ENCODE measurements at regions not wholly inside any gene's neighbourhood (a gene's known extent, or its start where the extent isn't known, plus 50 kb on each side); places are given as distances from the start of the nearest gene placed in this dataset.

DNA sequence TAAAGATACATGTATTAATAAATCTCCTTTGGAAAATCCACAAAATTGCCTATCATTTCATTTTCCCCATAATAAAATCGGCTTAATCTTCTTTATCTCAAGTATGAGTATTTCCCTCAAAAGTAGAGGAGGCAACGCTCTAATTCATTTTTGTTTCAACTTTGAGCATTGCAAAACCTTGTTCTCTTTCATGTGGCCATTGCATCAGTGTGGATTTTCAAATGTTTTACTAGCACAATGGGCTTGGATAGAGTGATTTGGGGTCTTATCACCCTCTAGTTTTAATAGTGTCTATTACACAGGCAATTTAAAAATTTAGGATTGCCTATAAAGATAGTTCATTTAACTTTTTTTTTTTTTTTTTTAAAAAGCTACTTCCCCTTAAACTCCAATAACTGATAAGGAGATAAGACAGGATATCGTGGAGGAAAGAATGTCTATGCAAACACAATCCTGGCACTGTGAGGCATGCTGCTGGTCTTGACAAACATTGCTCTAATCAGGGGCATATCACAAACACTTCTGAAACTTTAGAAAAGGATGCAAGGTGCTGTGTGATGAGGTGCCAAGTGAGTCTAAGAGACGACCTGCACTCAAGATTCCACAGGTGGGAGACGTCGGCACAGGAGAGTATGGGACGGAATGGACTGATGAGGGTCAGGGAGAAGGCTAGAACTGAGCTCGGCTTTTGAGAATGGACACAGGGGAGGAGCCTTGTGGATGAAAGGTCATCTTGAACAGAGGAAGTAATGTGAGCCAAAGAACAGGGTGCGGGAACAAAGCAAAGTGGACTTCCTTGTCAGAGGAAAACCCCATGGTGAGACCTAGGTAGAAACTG lies 199.7 kb downstream of the IRS2 start:
- Histone ChIP-seq H2BK15ac (ENCODE audit: low read depth, low read length) (no peak overlapping the region), H3K4me2 (ENCODE audit: insufficient read depth, insufficient read length, low read length) (no peak overlapping the region), H3K23ac (ENCODE audit: insufficient read length, low read depth, low read length) (no peak overlapping the region), H4K91ac (ENCODE audit: insufficient read length, low read depth, low read length) (no peak overlapping the region), H3T11ph (ENCODE audit: low read length) (no peak overlapping the region), H2BK120ac (ENCODE audit: low read depth, low read length, poor library complexity, severe bottlenecking) (no peak overlapping the region), H3K14ac (ENCODE audit: insufficient read depth, low read length) (no peak overlapping the region), H2BK20ac (ENCODE audit: low read depth, low read length, poor library complexity, severe bottlenecking) (no peak overlapping the region), H3K79me1 (ENCODE audit: insufficient read depth, low read depth, low read length, poor library complexity, severe bottlenecking) (no peaks in the 10 kb centered on the region), H4K8ac (replicated peaks; ENCODE audit: insufficient read length, low read depth, low read length) (no peak overlapping the region), H3K27me3 (ENCODE audit: insufficient read depth, low read length) (no peaks in the 10 kb centered on the region), H3K56ac (ENCODE audit: insufficient read length, low read depth, low read length) (no peak overlapping the region), H2AFZ (ENCODE audit: low read length) (no peak overlapping the region), H3K9ac (ENCODE audit: extremely low read depth, insufficient read length, low read length) (no peak overlapping the region), H3K9me3 (ENCODE audit: control insufficient read depth, low read depth, low read length) (no peaks in the 10 kb centered on the region), H3K79me2 (ENCODE audit: insufficient read depth, low read length) (no peaks in the 10 kb centered on the region), H2BK12ac (ENCODE audit: insufficient read length, low read depth, low read length) (no peak overlapping the region), H3K4ac (ENCODE audit: low read depth, low read length) (no peak overlapping the region), H4K5ac (ENCODE audit: insufficient read length, low read depth, low read length) (no peak overlapping the region), H3K18ac (ENCODE audit: insufficient read length, low read depth, low read length) (no peak overlapping the region), H3K23me2 (ENCODE audit: insufficient read length, low read depth, low read length, poor library complexity, severe bottlenecking) (no peaks in the 10 kb centered on the region), H2BK5ac (ENCODE audit: insufficient read length, low read length) (no peak overlapping the region), H3K4me1 (ENCODE audit: insufficient read depth, low read length) (no peaks in the 10 kb centered on the region; the same call in 1 of the 2 replicates), H3K27ac (ENCODE audit: insufficient read length, low read depth, low read length) (no peak overlapping the region), H2AK5ac (ENCODE audit: insufficient read length, low read length) (no peak overlapping the region), H4K20me1 (ENCODE audit: control insufficient read depth, insufficient read depth, insufficient read length) (no peaks in the 10 kb centered on the region)
- peaks cover 1% of the 10 kb centered on the region; the same call in 1 of the 2 replicates for H3K27me3 Mint-ChIP-seq (ENCODE audit: low read depth)
- no CpG with 5 or more reads among the region's 9 CpGs for WGBS (ENCODE audit: extremely low coverage, insufficient read length, low lambda C conversion rate)
- DNase-seq = no peak
- TF ChIP-seq, protein P1, sequence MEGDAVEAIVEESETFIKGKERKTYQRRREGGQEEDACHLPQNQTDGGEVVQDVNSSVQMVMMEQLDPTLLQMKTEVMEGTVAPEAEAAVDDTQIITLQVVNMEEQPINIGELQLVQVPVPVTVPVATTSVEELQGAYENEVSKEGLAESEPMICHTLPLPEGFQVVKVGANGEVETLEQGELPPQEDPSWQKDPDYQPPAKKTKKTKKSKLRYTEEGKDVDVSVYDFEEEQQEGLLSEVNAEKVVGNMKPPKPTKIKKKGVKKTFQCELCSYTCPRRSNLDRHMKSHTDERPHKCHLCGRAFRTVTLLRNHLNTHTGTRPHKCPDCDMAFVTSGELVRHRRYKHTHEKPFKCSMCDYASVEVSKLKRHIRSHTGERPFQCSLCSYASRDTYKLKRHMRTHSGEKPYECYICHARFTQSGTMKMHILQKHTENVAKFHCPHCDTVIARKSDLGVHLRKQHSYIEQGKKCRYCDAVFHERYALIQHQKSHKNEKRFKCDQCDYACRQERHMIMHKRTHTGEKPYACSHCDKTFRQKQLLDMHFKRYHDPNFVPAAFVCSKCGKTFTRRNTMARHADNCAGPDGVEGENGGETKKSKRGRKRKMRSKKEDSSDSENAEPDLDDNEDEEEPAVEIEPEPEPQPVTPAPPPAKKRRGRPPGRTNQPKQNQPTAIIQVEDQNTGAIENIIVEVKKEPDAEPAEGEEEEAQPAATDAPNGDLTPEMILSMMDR (conservative IDR thresholded peaks at IDR 0.05) = no peak
- peak overlapping the region in 2 of 3 experiments; percentile 10 to 15; a peak in 2 of 7 replicates for H3K27ac Mint-ChIP-seq
- H3K36me3 Mint-ChIP-seq (ENCODE audit: insufficient read depth in 1 of 3, low read depth in 3 of 3) = no peaks in the 10 kb centered on the region
- H3K9me3 Mint-ChIP-seq = no peaks in the 10 kb centered on the region
- no peak overlapping the region for H3K4me3 Mint-ChIP-seq
- peaks cover 11 to 12% of the 10 kb centered on the region in 2 experiments for H3K4me1 Mint-ChIP-seq

Data from H9 (cell line).